ENCODE measurements at regions not wholly inside any gene's neighbourhood (a gene's known extent, or its start where the extent isn't known, plus 50 kb on each side); places are given as distances from the start of the nearest gene placed in this dataset.

GRCh38 chr4:37073226-37073840 lies 171.2 kb upstream of the NWD2 start:
- TF ChIP-seq CTCF (IDR thresholded peaks at IDR 0.05) (no peak), POLR2A (IDR thresholded peaks at IDR 0.05) (no peak)
- DNase-seq = no peak
- no peaks in the 10 kb centered on the region for H3K4me1 ChIP-seq

GRCh38 chr4:37082912-37083311 lies 161.6 kb upstream of the NWD2 start:
- TF ChIP-seq CTCF (IDR thresholded peaks at IDR 0.05) = no peak
- TF ChIP-seq POLR2A (IDR thresholded peaks at IDR 0.05) = no peak
- no peaks in the 10 kb centered on the region for H3K36me3 ChIP-seq

More at GRCh38 chr4:37073226-37073840, 171.2 kb upstream of the NWD2 start:
- no peak overlapping the region for H3K4me3 ChIP-seq
- H3K9me3 ChIP-seq = no peaks in the 10 kb centered on the region
- H3K27me3 ChIP-seq = no peaks in the 10 kb centered on the region
- H3K27ac ChIP-seq = no peak overlapping the region
- no peaks in the 10 kb centered on the region for H3K36me3 ChIP-seq

GRCh38 chr4:37095925-37096324 lies 148.6 kb upstream of the NWD2 start:
- DNase-seq = no peak
- H3K4me3 ChIP-seq = no peak overlapping the region

More at GRCh38 chr4:37082912-37083311, 161.6 kb upstream of the NWD2 start:
- Histone ChIP-seq H3K27me3 (no peaks in the 10 kb centered on the region), H3K27ac (no peak overlapping the region), H3K4me1 (no peaks in the 10 kb centered on the region), H3K9me3 (no peaks in the 10 kb centered on the region), H3K4me3 (no peak overlapping the region)
- no peak for DNase-seq

GRCh38 chr4:37101182-37101581 lies 143.4 kb upstream of the NWD2 start:
- H3K9me3 ChIP-seq = no peaks in the 10 kb centered on the region
- no peaks in the 10 kb centered on the region for H3K4me1 ChIP-seq
- H3K27me3 ChIP-seq = no peaks in the 10 kb centered on the region
- DNase-seq = no peak
- H3K36me3 ChIP-seq = no peaks in the 10 kb centered on the region
- TF ChIP-seq POLR2A (IDR thresholded peaks at IDR 0.05) (no peak), CTCF (IDR thresholded peaks at IDR 0.05) (no peak)
- H3K4me3 ChIP-seq = no peak overlapping the region
- H3K27ac ChIP-seq = no peak overlapping the region

More at GRCh38 chr4:37095925-37096324, 148.6 kb upstream of the NWD2 start:
- Histone ChIP-seq H3K27ac (no peak overlapping the region), H3K9me3 (no peaks in the 10 kb centered on the region), H3K4me1 (no peaks in the 10 kb centered on the region), H3K27me3 (no peaks in the 10 kb centered on the region), H3K36me3 (no peaks in the 10 kb centered on the region)
- TF ChIP-seq POLR2A (IDR thresholded peaks at IDR 0.05) (no peak), CTCF (IDR thresholded peaks at IDR 0.05) (no peak)

- H3K27me3 ChIP-seq = no peaks in the 10 kb centered on the region
- no peaks in the 10 kb centered on the region for H3K4me1 ChIP-seq
- no peak overlapping the region for H3K4me3 ChIP-seq
- H3K36me3 ChIP-seq = no peaks in the 10 kb centered on the region
- no peak overlapping the region for H3K27ac ChIP-seq
- no peak for DNase-seq
- TF ChIP-seq POLR2A (IDR thresholded peaks at IDR 0.05) (no peak), CTCF (IDR thresholded peaks at IDR 0.05) (no peak)
- no peaks in the 10 kb centered on the region for H3K9me3 ChIP-seq
These were observed 142.9 kb upstream of the NWD2 start for GRCh38 chr4:37101686-37102085.

GRCh38 chr4:37109756-37110155 lies 134.8 kb upstream of the NWD2 start:
- TF ChIP-seq CTCF (IDR thresholded peaks at IDR 0.05) = no peak
- no peak for TF ChIP-seq POLR2A (IDR thresholded peaks at IDR 0.05)
- no peaks in the 10 kb centered on the region for H3K36me3 ChIP-seq
- H3K27me3 ChIP-seq = no peaks in the 10 kb centered on the region
- no peak overlapping the region for H3K27ac ChIP-seq
- no peak for DNase-seq
- H3K9me3 ChIP-seq = no peaks in the 10 kb centered on the region
- no peak overlapping the region for H3K4me3 ChIP-seq
- no peaks in the 10 kb centered on the region for H3K4me1 ChIP-seq
